Mesenchymal stem cell (in vitro differentiated cells and primary cell): ENCODE measurements at regions not wholly inside any gene's neighbourhood (a gene's known extent, or its start where the extent isn't known, plus 50 kb on each side); places are given as distances from the start of the nearest gene placed in this dataset.

Experiments
- DNase-seq: peaks from one replicate; pipeline ENCODE4 v3.0.0-alpha.2; 2013
- H2AFZ ChIP-seq: one replicate; pipeline ENCODE4 v1.6.1; 2013; ENCODE audit warnings: low read depth, mild to moderate bottlenecking, control low read depth, inconsistent platforms, low read length, moderate library complexity
- H2AK5ac ChIP-seq: 2 replicates; pipeline ENCODE4 v1.6.1; 2013; ENCODE audit warnings: low read length, moderate library complexity, mild to moderate bottlenecking, inconsistent platforms; ENCODE audit not compliant: severe bottlenecking
- H2BK120ac ChIP-seq: one replicate; pipeline ENCODE4 v1.6.1; 2013; ENCODE audit warnings: low read depth, mild to moderate bottlenecking, inconsistent platforms, low read length, moderate library complexity
- H2BK12ac ChIP-seq, 2 experiments: one replicate each; pipeline ENCODE4 v1.6.1; 2013; ENCODE audit warnings: inconsistent platforms in 2 of 2, low read length in 2 of 2, mild to moderate bottlenecking in 2 of 2, moderate library complexity in 2 of 2, control low read depth in 1 of 2
- H2BK15ac ChIP-seq: one replicate; pipeline ENCODE4 v1.6.1; 2013; ENCODE audit warnings: mild to moderate bottlenecking, low read depth, inconsistent platforms; ENCODE audit not compliant: poor library complexity, severe bottlenecking
- H2BK5ac ChIP-seq: 2 replicates; pipeline ENCODE4 v1.6.1; 2013; ENCODE audit warnings: low read depth, mild to moderate bottlenecking, low read length, control low read depth, inconsistent platforms; ENCODE audit not compliant: poor library complexity, severe bottlenecking
- H3K14ac ChIP-seq, 2 experiments: one replicate each; pipeline ENCODE4 v1.6.1; 2013; ENCODE audit warnings: inconsistent platforms in 2 of 2, low read length in 2 of 2, control low read depth in 1 of 2, mild to moderate bottlenecking in 1 of 2, moderate library complexity in 1 of 2
- H3K18ac ChIP-seq, 2 experiments: one replicate each; pipeline ENCODE4 v1.6.1; 2013; ENCODE audit warnings: inconsistent platforms in 2 of 2, low read length in 2 of 2, control low read depth in 1 of 2, low read depth in 1 of 2, mild to moderate bottlenecking in 1 of 2
- H3K23ac ChIP-seq, 2 experiments: one replicate each; pipeline ENCODE4 v1.6.1; 2013; ENCODE audit warnings: inconsistent platforms in 2 of 2, low read length in 2 of 2, mild to moderate bottlenecking in 2 of 2, moderate library complexity in 2 of 2, control low read depth in 1 of 2
- H3K27ac ChIP-seq: 2 replicates; pipeline ENCODE4 v1.5.1; 2013; ENCODE audit warnings: mild to moderate bottlenecking, moderate library complexity, low read length, control low read depth, inconsistent platforms; ENCODE audit not compliant: poor library complexity, severe bottlenecking
- H3K27me3 ChIP-seq, 2 experiments: 2 replicates each; pipeline versions ENCODE4 v1.6.1 to v1.7.0; 2013; ENCODE audit warnings: low read length in 2 of 2, mild to moderate bottlenecking in 2 of 2, moderate library complexity in 2 of 2, control low read depth in 1 of 2, inconsistent platforms in 1 of 2; ENCODE audit not compliant: control insufficient read depth in 1 of 2, insufficient read depth in 1 of 2
- H3K36me3 ChIP-seq, 2 experiments: 2 replicates each; pipeline versions ENCODE4 v1.6.1 to v1.7.0; 2013; ENCODE audit warnings: low read length in 2 of 2, control low read depth in 1 of 2, inconsistent platforms in 1 of 2, low read depth in 1 of 2, mild to moderate bottlenecking in 1 of 2; ENCODE audit not compliant: insufficient read depth in 2 of 2, control insufficient read depth in 1 of 2
- H3K4ac ChIP-seq, 2 experiments: one replicate each; pipeline ENCODE4 v1.6.1; 2013; ENCODE audit warnings: inconsistent platforms in 2 of 2, low read length in 2 of 2, mild to moderate bottlenecking in 2 of 2, moderate library complexity in 2 of 2, control low read depth in 1 of 2, low read depth in 1 of 2
- H3K4me1 ChIP-seq: 2 replicates; pipeline ENCODE4 v1.6.1; 2013; ENCODE audit warnings: low read depth, low read length, control low read depth; ENCODE audit not compliant: control insufficient read depth, insufficient read depth
- H3K4me2 ChIP-seq: 2 replicates; pipeline ENCODE4 v1.6.1; 2013; ENCODE audit warnings: low read length, mild to moderate bottlenecking, inconsistent platforms; ENCODE audit not compliant: poor library complexity, severe bottlenecking
- H3K4me3 ChIP-seq, 2 experiments: 2 replicates each; pipeline versions ENCODE4 v1.5.1 to v1.7.0; 2013; ENCODE audit warnings: low read length in 2 of 2, mild to moderate bottlenecking in 2 of 2, control low read depth in 1 of 2, low read depth in 1 of 2; ENCODE audit not compliant: insufficient read depth in 1 of 2
- H3K79me1 ChIP-seq: replicated peaks from 2 replicates; pipeline ENCODE4 v1.6.1; 2013; ENCODE audit warnings: mild to moderate bottlenecking, control low read depth, low read length, inconsistent platforms; ENCODE audit not compliant: poor library complexity, severe bottlenecking
- H3K9ac ChIP-seq: 2 replicates; pipeline ENCODE4 v1.7.0; 2013; ENCODE audit warnings: mild to moderate bottlenecking, low read length, moderate library complexity
- H3K9me3 ChIP-seq: 2 replicates; pipeline ENCODE4 v1.7.0; 2013; ENCODE audit warnings: mild to moderate bottlenecking, low read length; ENCODE audit not compliant: control insufficient read depth
- H4K8ac ChIP-seq: one replicate; pipeline ENCODE4 v1.6.1; 2013; ENCODE audit warnings: inconsistent platforms, mild to moderate bottlenecking, low read length, moderate library complexity
- H4K91ac ChIP-seq: one replicate; pipeline ENCODE4 v1.6.1; 2013; ENCODE audit warnings: mild to moderate bottlenecking, low read length, inconsistent platforms
- WGBS: methylation state at CpG from one replicate; pipeline ENCODE4 v1.1.7; 2013; ENCODE audit warnings: mixed read lengths; 5-methylcytosine and 5-hydroxymethylcytosine counted together

DNA sequence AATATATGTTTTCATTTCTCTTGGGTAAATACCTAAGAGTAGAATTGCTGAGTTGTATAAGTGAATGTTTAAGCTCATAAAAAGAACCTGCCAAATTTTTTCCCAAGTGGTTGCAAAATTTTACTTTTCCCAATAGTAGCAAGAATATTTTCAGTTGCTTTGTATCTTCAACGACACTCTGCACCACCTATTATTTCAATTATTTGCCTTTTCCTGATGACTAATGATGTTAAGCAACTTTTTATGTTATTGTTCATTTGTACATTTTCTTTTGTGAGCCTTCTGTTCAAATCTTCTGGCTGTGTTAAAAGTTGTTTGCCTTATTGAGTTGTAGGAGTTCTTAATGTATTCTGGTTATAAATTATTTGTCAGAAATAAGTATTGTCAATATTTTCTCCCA is 299.1 kb upstream of the NRIP1 start:
- Histone ChIP-seq H3K36me3 (no peaks in the 10 kb centered on the region), H2BK120ac (no peak overlapping the region), H3K23ac (no peak overlapping the region), H3K4ac (no peak overlapping the region), H3K4me1 (no peaks in the 10 kb centered on the region), H3K27ac (no peak overlapping the region), H2AK5ac (no peak overlapping the region), H3K9me3 (peaks cover 3% of the 10 kb centered on the region), H2BK12ac (no peak overlapping the region), H4K91ac (no peak overlapping the region), H3K4me3 (no peak overlapping the region), H2BK5ac (no peak overlapping the region), H2BK15ac (no peak overlapping the region), H3K27me3 (no peaks in the 10 kb centered on the region), H2AFZ (no peak overlapping the region), H3K18ac (no peak overlapping the region), H4K8ac (no peak overlapping the region), H3K4me2 (no peak overlapping the region), H3K9ac (no peak overlapping the region), H3K79me1 (no peaks in the 10 kb centered on the region), H3K14ac (no peak overlapping the region)
- WGBS, result no CpG with 5 or more reads among the region's 1 CpG
- DNase-seq, result no peak

- no peak overlapping the region for H4K91ac ChIP-seq
- no peak overlapping the region for H3K4ac ChIP-seq
- no peak for DNase-seq
- H4K8ac ChIP-seq, result no peak overlapping the region
- no peak overlapping the region for H2BK5ac ChIP-seq
- H2BK120ac ChIP-seq, result no peak overlapping the region
- no peaks in the 10 kb centered on the region for H3K79me1 ChIP-seq
- no peak overlapping the region for H3K4me2 ChIP-seq
- H3K36me3 ChIP-seq, result no peaks in the 10 kb centered on the region
- no peak overlapping the region for H2AK5ac ChIP-seq
- no peak overlapping the region for H3K27ac ChIP-seq
- no peaks in the 10 kb centered on the region for H3K27me3 ChIP-seq
- no peaks in the 10 kb centered on the region for H3K4me1 ChIP-seq
- no peak overlapping the region for H3K18ac ChIP-seq
- no peak overlapping the region for H3K4me3 ChIP-seq
- no peak overlapping the region for H3K14ac ChIP-seq
- H3K9ac ChIP-seq, result no peak overlapping the region
- peaks cover 3% of the 10 kb centered on the region for H3K9me3 ChIP-seq
- no peak overlapping the region for H2AFZ ChIP-seq
- no peak overlapping the region for H2BK12ac ChIP-seq
- H3K23ac ChIP-seq, result no peak overlapping the region
- 83% methylated on average over 5 of the region's 5 CpGs for WGBS
- no peak overlapping the region for H2BK15ac ChIP-seq
Observed at GRCh38 chr21:15365751-15366392, 301.1 kb upstream of the NRIP1 start.

GRCh38 chr21:15366555-15366954 is 301.8 kb upstream of the NRIP1 start:
- Histone ChIP-seq H3K79me1 (no peaks in the 10 kb centered on the region), H2AK5ac (no peak overlapping the region), H3K4me1 (no peaks in the 10 kb centered on the region)

DNA sequence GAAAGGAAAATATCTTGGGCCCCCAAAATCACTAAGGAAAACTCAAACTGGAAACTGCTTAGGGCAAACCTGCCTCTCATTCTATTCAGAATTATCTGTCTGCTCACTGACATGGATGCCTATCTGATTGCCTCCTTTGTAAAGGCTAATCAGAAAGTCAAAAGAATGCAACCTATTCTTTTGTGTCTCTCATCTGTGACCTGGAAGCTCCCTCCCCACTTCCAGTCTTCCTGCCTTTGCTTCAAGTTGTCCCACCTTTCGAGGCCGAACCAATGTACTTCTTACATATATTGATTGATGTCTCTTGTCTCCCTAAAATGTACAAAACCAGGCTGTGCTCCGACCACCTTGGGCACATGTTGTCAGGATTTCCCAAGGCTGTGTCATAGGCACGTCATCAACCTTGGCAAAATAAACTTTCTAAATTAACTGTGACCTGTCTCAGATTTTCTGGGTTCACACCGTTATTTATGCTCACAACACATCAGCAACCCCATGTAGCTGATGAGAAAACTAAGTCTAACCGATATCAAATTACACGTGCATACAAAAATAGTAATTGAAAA is 302.3 kb upstream of the NRIP1 start:
- no peak overlapping the region for H3K14ac ChIP-seq
- no peak overlapping the region for H3K4me3 ChIP-seq
- no peaks in the 10 kb centered on the region for H3K27me3 ChIP-seq
- H2BK15ac ChIP-seq, result no peak overlapping the region
- H3K27ac ChIP-seq, result no peak overlapping the region
- no peak overlapping the region for H2BK5ac ChIP-seq
- no peak overlapping the region for H4K91ac ChIP-seq
- 87% methylated on average over 7 of the region's 7 CpGs for WGBS
- H3K79me1 ChIP-seq, result no peaks in the 10 kb centered on the region
- H3K4ac ChIP-seq, result no peak overlapping the region
- peaks cover 3% of the 10 kb centered on the region for H3K9me3 ChIP-seq
- H3K4me1 ChIP-seq, result no peaks in the 10 kb centered on the region
- no peak overlapping the region for H3K23ac ChIP-seq
- DNase-seq, result no peak
- no peak overlapping the region for H3K18ac ChIP-seq
- no peak overlapping the region for H2BK120ac ChIP-seq
- no peak overlapping the region for H2AFZ ChIP-seq
- H3K36me3 ChIP-seq, result no peaks in the 10 kb centered on the region
- H3K4me2 ChIP-seq, result no peak overlapping the region
- no peak overlapping the region for H2AK5ac ChIP-seq
- no peak overlapping the region for H2BK12ac ChIP-seq
- H4K8ac ChIP-seq, result no peak overlapping the region
- H3K9ac ChIP-seq, result no peak overlapping the region

More at GRCh38 chr21:15366555-15366954, 301.8 kb upstream of the NRIP1 start:
- Histone ChIP-seq H3K9me3 (peaks cover 3% of the 10 kb centered on the region), H2BK12ac (no peak overlapping the region), H3K27me3 (no peaks in the 10 kb centered on the region), H3K14ac (no peak overlapping the region), H3K4ac (no peak overlapping the region), H2AFZ (no peak overlapping the region), H4K91ac (no peak overlapping the region), H4K8ac (no peak overlapping the region), H2BK15ac (no peak overlapping the region), H3K18ac (no peak overlapping the region), H3K4me3 (no peak overlapping the region), H3K27ac (no peak overlapping the region), H3K9ac (no peak overlapping the region), H2BK5ac (no peak overlapping the region), H3K36me3 (no peaks in the 10 kb centered on the region), H3K4me2 (no peak overlapping the region), H2BK120ac (no peak overlapping the region), H3K23ac (no peak overlapping the region)
- WGBS, result 87% methylated on average over 1 of the region's 1 CpG
- no peak for DNase-seq
